Stimulated activated CD8-positive, alpha-beta memory T cell treated with anti-CD3 and anti-CD28 coated beads, Interleukin-7, amount 100 ng/mL, for 24 hours (primary cell): ENCODE measurements at regions not wholly inside any gene's neighbourhood (a gene's known extent, or its start where the extent isn't known, plus 50 kb on each side); places are given as distances from the start of the nearest gene placed in this dataset.

ENCODE experiments used
- DNase-seq: peaks from one replicate; pipeline ENCODE4 v3.0.0-alpha.2; 2020; ENCODE audit warnings: low read depth

- peak; percentile 15 for DNase-seq
Observed at GRCh38 chr14:54175298-54175942, 218.8 kb upstream of the BMP4 start.

- DNase-seq: no peak
Observed at GRCh38 chr14:54177019-54177418, 219.8 kb upstream of the CDKN3 start.

DNA sequence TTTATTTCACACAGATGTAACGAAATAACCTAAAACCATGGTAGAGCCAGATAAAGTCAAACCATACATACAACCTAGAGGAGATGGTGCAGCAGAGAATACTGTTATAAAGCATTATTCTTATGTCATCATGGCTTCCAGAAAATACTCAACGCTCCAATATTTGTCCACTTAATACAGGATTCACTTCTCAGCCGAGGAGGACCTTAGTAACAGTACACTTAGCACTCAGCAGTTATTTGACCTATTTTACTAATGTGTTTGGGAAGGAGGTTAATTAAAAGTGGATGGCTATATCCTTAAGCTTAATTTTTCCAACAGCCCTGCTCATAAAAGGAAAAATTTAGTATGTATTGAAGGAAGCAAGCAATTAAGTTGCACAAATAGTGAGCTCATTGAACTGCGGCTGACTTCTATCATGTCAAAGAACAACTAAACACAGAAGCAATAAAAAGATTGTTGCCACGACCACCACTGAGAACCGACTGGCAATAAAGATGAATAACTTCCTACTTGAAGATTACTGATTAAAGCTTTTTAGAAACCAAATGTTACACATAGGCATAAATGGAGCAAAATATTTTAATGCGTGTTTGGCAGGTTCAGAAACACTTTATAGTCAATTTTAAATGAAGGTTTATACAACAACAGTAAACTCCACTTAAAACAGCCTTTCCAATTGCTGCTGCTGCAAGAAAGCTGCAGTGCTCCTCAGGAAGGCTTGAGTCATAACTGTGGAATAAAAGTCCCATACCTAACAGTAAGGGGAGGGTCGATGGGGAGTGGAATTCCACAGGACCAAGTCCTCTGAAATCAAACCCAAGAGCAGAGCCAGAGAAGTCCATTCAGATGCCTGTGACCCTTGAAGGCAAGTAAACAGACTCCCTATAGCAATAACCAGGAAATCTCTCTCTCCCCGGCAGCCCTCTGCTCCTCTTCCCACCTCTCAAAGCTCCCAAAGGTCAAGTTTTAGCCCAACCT, 218.9 kb upstream of the CDKN3 start:
- DNase-seq: no peak

DNA sequence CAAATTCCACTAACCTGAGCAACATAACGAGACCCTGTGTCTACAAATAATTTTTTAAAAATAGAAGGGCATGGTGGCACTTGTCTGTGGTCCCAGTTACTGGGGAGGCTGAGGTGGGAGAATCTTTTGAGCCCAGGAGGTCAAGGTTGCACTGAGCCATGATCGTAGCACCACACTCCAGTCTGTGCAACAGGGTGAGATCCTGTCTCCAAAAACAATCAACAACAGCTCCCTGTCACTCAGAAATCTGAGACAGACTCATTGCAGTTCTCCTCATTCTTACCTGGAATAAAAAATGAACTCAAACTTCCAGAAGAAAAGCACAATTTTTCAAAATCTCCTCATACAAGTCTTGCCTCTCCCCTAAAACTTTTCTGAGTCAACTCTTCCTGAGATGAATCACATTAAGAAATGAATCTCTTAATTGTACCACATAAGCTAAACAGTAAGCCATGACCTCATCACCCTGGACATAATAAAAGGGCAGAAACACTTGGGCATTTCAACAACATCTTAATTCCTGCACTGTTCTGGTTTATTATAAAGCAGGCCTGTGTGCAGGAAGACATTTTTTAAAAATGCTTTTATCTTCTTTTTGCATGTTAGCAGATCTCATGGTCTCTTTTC, 214.3 kb upstream of the CDKN3 start:
- no peak for DNase-seq

DNA sequence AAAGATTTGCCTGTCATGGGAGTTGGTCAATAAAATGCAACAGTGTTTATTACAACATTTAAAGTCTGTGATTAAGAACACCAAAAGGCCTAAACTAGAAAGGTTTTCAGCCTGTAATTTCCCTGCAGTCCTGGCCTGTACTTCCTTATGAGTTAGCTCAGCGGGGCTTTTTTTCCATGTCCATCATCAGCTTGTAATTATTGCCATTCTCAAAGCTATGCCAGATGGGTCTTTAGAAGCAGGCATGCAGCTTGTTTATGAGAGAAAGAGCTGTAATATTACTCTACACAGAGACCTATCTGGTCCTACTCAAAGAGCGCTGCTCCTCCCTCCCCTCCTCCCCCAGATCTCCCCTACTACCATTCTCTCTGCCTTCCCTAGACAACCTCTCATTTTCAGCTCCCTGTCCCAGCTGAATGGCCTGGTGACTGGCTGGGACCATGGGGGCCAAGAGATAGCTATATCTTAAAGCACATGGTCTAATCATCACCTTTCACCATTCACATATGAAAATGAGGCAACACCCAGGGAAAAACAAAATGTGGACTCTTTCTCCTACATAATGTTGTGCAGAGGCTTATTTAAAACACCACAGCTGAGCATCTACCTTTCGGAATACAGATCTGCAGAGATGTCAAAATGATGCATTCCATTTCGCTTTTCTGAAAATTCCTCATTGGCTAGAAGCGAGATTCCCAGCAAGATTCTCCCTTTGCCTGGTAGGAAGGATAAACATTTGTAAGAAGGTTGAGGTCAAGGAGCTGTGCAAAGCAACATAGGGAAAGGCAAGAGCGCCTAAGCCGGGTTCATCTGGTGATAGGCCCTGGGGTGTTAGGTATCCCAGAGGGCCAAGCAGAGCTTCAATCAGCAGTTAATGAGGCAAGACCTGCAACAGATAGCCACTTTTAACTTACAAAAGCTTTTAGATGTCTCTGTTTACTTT, 209.7 kb upstream of the CDKN3 start:
- no peak for DNase-seq

- no peak for DNase-seq
Observed at GRCh38 chr14:54188064-54188666, 208.6 kb upstream of the CDKN3 start.

DNA sequence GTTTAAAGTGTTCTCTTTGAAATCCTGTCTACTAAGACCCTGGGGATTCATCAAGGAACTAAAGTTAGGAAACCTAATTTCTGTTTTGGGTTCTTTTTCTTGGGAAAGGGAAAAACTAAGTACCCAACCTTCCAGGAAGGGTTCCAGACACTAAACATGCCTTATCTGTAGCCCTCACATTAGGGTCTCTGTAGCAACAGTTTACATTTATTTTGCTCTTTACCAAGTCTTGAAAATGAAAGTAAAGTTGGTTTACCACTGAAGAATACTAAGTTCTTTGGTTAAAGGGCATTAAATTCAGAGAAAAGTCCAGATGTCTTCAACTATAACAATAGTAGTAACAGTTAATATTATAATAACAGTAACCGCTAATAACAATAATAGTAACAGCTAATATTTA, 207.5 kb upstream of the CDKN3 start:
- no peak for DNase-seq

DNA sequence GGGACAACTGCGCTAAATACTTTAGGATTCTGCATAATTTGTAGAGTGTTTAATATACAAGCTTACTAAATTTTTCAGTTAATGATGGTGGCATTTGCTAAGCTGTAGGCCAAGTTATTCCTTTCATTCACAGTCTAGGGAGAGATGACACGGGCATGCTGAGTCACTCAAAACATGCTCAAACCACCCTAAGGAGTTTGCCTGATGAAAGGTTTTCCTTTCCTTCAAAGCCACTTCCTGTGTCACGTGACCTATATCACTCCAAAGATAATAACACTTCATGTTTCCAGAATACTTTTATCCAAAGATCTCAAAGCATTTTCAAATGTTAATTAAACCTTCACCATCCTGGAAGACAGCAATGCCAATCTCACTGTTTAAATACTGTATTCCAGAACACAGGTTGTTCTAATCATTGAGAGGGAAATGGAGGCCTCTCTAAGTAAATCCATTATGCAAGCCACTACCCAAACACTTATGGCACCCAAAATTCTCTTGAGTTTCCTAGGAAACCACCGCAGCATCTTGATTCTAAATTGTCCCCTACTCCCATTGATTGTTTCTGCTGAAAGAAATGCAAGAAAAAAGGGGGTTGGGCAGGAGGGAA, 207.0 kb upstream of the CDKN3 start:
- DNase-seq: no peak

- no peak for DNase-seq
Observed at GRCh38 chr14:54191846-54192245, 205.0 kb upstream of the CDKN3 start.

GRCh38 chr14:54192610-54193009, 204.2 kb upstream of the CDKN3 start:
- DNase-seq: no peak

- DNase-seq: no peak
Observed at GRCh38 chr14:54193871-54194270, 202.9 kb upstream of the CDKN3 start.

DNA sequence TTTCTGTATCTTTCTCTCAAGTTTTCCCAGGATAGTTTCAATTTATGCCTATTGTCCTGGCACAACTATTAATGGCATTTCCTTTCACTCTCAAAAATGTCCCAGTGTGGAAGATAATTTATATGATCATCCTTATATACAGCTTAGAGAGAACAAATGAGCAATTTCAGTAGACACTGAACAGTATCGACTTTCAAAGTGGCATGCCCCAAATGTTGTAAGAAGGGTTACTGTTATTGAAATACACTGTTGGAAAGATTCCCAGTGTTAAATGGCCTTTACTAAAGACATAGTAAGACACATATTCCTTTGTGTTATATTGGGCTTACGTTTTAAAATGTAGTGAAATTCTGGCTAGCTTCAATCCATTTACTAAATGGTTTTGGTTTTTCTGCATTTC, 202.3 kb upstream of the CDKN3 start:
- DNase-seq: no peak

- no peak for DNase-seq
Observed at GRCh38 chr14:54197369-54197768, 199.4 kb upstream of the CDKN3 start.

DNA sequence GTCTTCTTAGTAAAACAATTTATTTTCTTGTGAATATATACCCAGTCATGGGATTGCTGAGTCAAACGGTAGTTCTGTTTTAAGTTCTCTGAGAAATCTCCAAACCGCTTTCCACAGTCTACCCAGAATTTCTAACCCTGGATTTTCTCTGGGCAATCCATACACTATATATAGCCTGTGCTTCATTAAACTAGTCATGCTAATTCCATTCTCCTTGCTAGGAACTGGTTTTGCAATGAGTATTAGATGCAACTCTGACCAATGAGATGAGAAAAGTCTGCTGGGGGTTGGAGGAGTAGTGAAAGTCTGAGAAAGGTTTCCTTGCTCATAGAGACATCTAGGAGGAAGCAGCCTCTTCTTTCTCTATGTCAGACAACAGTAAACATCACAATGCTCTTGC, 196.1 kb upstream of the CDKN3 start:
- DNase-seq: no peak

- no peak for DNase-seq
Observed at GRCh38 chr14:54202288-54202687, 194.5 kb upstream of the CDKN3 start.

DNA sequence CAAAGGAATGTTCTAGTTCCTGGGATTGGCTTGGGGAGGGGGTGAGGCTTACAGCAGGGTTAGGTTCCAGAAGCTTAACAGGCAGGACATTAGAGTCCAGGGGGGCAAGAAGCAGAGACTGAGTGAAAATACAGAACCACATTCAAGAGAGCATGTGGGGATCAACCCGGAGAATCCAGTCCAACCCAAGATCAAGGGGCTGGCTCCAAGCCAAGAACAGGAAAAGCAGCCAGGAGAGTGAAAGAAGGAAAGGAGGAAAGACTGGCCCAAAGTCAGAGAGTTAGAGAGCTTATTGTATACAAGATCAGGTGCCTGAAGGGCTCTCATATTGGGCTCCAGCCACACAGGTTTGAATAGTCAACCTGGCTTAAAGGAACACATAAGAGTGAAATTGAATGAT, 190.3 kb upstream of the CDKN3 start:
- DNase-seq: no peak

DNA sequence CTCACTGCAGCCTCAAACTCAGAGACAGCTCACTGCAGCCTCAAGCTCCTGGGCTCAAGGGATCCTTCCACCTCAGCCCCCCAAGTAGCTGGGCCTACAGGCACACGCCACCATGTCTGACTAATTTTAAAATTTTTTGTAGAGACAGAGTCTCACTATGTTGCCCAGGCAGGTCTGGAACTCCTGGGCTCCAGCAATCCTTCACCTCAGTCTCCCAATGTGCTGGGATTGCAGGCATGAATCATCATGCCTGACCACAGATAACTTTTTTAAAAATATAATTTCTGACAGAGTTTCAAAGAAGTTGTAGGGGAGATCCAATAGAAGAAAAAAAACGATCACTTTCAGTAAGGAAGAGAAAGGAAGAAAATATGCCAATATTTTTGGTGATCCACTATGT, 189.7 kb upstream of the CDKN3 start:
- no peak for DNase-seq

GRCh38 chr14:54207476-54208462, 189.0 kb upstream of the CDKN3 start:
- no peak for DNase-seq

DNA sequence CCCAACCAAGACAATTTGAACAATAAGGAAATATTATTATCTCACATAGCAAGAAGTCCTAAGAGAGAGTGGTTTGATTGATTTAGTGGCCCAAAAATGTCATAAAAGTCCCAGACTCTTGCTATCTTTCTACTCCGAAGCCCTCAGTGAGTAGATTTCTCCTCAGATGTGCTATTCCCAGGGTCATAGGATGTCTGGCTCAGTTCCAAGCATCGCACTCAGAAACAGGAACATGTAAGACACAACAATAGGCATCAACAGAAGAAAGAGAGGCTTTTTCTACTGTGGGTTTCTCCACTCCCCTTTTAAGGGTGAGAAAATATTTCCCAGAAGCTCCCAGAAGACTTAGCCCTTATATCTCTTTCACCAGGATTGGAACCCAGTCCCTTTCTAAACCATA, 188.1 kb upstream of the CDKN3 start:
- DNase-seq: no peak
